ENCODE measurements at regions not wholly inside any gene's neighbourhood (a gene's known extent, or its start where the extent isn't known, plus 50 kb on each side); places are given as distances from the start of the nearest gene placed in this dataset.
A peak's percentile ranks its signal among the peaks of the same experiment; 100 is the strongest.

GRCh38 chr16:61149709-61150108, 886.5 kb downstream of the CDH8 start (continued):
- TF ChIP-seq CTCF (IDR thresholded peaks at IDR 0.05 in 2 of 3, conservative IDR thresholded peaks at IDR 0.05 in 1 of 3; ENCODE audit: control insufficient read depth in 2 of 3, extremely low read depth in 1 of 3, insufficient read depth in 1 of 3, low read depth in 3 of 3, low read length in 3 of 3) (no peak), SIN3A (IDR thresholded peaks at IDR 0.05; ENCODE audit: low read depth, low read length) (no peak), ATF3 (IDR thresholded peaks at IDR 0.05; ENCODE audit: borderline replicate concordance, extremely low read depth, low read depth, low read length) (no peak), RUNX3 (IDR thresholded peaks at IDR 0.05; ENCODE audit: low read length) (no peak), RELB (IDR thresholded peaks at IDR 0.05; ENCODE audit: low read depth) (no peak), ZNF622 (IDR thresholded peaks at IDR 0.05) (no peak)

GRCh38 chr16:61148930-61149329, 887.3 kb downstream of the CDH8 start:
- Histone ChIP-seq H3K27ac (ENCODE audit: control insufficient read depth, insufficient read depth) (no peak overlapping the region), H3K27me3 (replicated peaks in 1 of 2; ENCODE audit: control insufficient read depth in 2 of 2, insufficient read depth in 2 of 2, low read length in 1 of 2) (no peaks in the 10 kb centered on the region), H3K79me2 (ENCODE audit: control insufficient read depth, insufficient read depth, low read length) (no peaks in the 10 kb centered on the region), H3K36me3 (ENCODE audit: control insufficient read depth in 2 of 2, insufficient read depth in 2 of 2, low read length in 1 of 2) (no peaks in the 10 kb centered on the region), H3K4me3 (no peak overlapping the region), H3K4me2 (ENCODE audit: control insufficient read depth, insufficient read depth) (no peak overlapping the region), H3K4me1 (ENCODE audit: control insufficient read depth, insufficient read depth, low read length) (no peaks in the 10 kb centered on the region), H4K20me1 (ENCODE audit: control insufficient read depth, insufficient read depth) (no peaks in the 10 kb centered on the region), H3K9me3 (replicated peaks; ENCODE audit: control insufficient read depth, insufficient read depth, low read length) (no peaks in the 10 kb centered on the region), H2AFZ (ENCODE audit: control insufficient read depth, low read depth, low read length) (no peak overlapping the region), H3K9ac (ENCODE audit: control insufficient read depth, insufficient read depth, low read length) (no peak overlapping the region)
- ChIA-PET RAD21 (ENCODE audit: unreplicated experiment) (no interaction called here), CTCF (no interaction called here), SMC1A (ENCODE audit: uncharacterized antibody, unreplicated experiment) (interaction anchor here (0.8 kb wide), 1 partner anchor 894 kb away, joined by 3 read pairs; no protein-coding TSS in a partner anchor), POLR2A (no interaction called here)
- FAIRE-seq (no peak), DNase-seq (ENCODE audit: low read depth, low spot score) (no peak), ATAC-seq (peak; percentile 44; the same call in 2 of the 3 replicates)
- 21% methylated on average over 3 of the region's 3 CpGs for WGBS (ENCODE audit: insufficient coverage, insufficient replicate concordance, low lambda C conversion rate, missing lambda C conversion rate)
- intact Hi-C loops (cut with micrococcal nuclease; ENCODE audit: unreplicated experiment): loop anchor here (10.0 kb wide), 1 partner anchor 976 kb away; no protein-coding TSS in a partner anchor
- no TSS peak for BruUV-seq (replicated peaks)
- in situ Hi-C loops (cut with MboI): no loop called here
- no peak for TF ChIP-seq ZBED1 (IDR thresholded peaks at IDR 0.05; ENCODE audit: borderline replicate concordance)
- no peak for TF ChIP-seq EP300 (IDR thresholded peaks at IDR 0.05; ENCODE audit: borderline replicate concordance in 1 of 2, control insufficient read depth in 1 of 2, low read depth in 2 of 2, low read length in 2 of 2)
- TF ChIP-seq SMAD1 (IDR thresholded peaks at IDR 0.05; ENCODE audit: low read depth, partially characterized antibody): no peak
- TF ChIP-seq RELB (IDR thresholded peaks at IDR 0.05; ENCODE audit: low read depth): no peak
- no peak for TF ChIP-seq HDAC6 (IDR thresholded peaks at IDR 0.05; ENCODE audit: unreplicated experiment)
- TF ChIP-seq NR2C1 (IDR thresholded peaks at IDR 0.05): no peak
- no peak for TF ChIP-seq BMI1 (IDR thresholded peaks at IDR 0.05; ENCODE audit: borderline replicate concordance)
- TF ChIP-seq DPF2 (IDR thresholded peaks at IDR 0.05): no peak
- TF ChIP-seq RBBP5 (conservative IDR thresholded peaks at IDR 0.05): no peak
- no peak for TF ChIP-seq BCLAF1 (IDR thresholded peaks at IDR 0.05)
